ENCODE measurements at regions not wholly inside any gene's neighbourhood (a gene's known extent, or its start where the extent isn't known, plus 50 kb on each side); places are given as distances from the start of the nearest gene placed in this dataset.

- TF ChIP-seq CEBPB (IDR thresholded peaks at IDR 0.05) = no peak
- no peak for TF ChIP-seq TAF1 (IDR thresholded peaks at IDR 0.05; ENCODE audit: low read depth)
- TF ChIP-seq REST (IDR thresholded peaks at IDR 0.05; ENCODE audit: low read depth) = no peak
- TF ChIP-seq FOXM1 (IDR thresholded peaks at IDR 0.05; ENCODE audit: borderline replicate concordance, low read depth) = no peak
- TF ChIP-seq, protein P1, sequence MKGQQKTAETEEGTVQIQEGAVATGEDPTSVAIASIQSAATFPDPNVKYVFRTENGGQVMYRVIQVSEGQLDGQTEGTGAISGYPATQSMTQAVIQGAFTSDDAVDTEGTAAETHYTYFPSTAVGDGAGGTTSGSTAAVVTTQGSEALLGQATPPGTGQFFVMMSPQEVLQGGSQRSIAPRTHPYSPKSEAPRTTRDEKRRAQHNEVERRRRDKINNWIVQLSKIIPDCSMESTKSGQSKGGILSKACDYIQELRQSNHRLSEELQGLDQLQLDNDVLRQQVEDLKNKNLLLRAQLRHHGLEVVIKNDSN (IDR thresholded peaks at IDR 0.05) = no peak
- no peak for TF ChIP-seq CREB1 (IDR thresholded peaks at IDR 0.05; ENCODE audit: low read depth)
Observed at GRCh38 chr20:7031222-7031621, 263.7 kb downstream of the BMP2 start.
